GM10266 (cell line): ENCODE measurements at regions not wholly inside any gene's neighbourhood (a gene's known extent, or its start where the extent isn't known, plus 50 kb on each side); places are given as distances from the start of the nearest gene placed in this dataset.
"Not testable (repeated sequence)": the region's sequence is repeated elsewhere in the genome, so short reads cannot be mapped to it uniquely, and the experiment has no call there.

ENCODE experiments used
- DNase-seq: peaks from one replicate; pipeline ENCODE4 v3.0.0; 2012; ENCODE audit errors: extremely low spot score
- CTCF ChIP-seq: IDR thresholded peaks from 2 replicates; pipeline ENCODE4 v1.5.1; 2012; ENCODE audit warnings: mild to moderate bottlenecking, low read depth; ENCODE audit not compliant: control insufficient read depth, insufficient read depth; ENCODE audit errors: missing control alignments

- DNase-seq: not testable (repeated sequence)
Observed at GRCh38 chr1:812535-813127, 111.1 kb upstream of the SAMD11 start.

- not testable (repeated sequence) for DNase-seq
Observed at GRCh38 chr1:814543-814942, 109.2 kb upstream of the SAMD11 start.

- DNase-seq: not testable (repeated sequence)
Observed at GRCh38 chr1:815147-815922, 108.4 kb upstream of the SAMD11 start.

GRCh38 chr1:817071-817599, 106.6 kb upstream of the SAMD11 start:
- DNase-seq: not testable (repeated sequence)

GRCh38 chr1:817658-818617, 105.8 kb upstream of the SAMD11 start:
- DNase-seq: not testable (repeated sequence)

GRCh38 chr1:818618-819291, 105.0 kb upstream of the SAMD11 start:
- DNase-seq: no peak
- TF ChIP-seq CTCF: no peak

- no peak for DNase-seq
- TF ChIP-seq CTCF: no peak
Observed at GRCh38 chr1:820962-821361, 102.8 kb upstream of the SAMD11 start.

- not testable (repeated sequence) for DNase-seq
Observed at GRCh38 chr1:826808-827207, 96.9 kb upstream of the SAMD11 start.

GRCh38 chr1:827211-828063, 96.3 kb upstream of the SAMD11 start:
- peak; percentile 77 for DNase-seq

GRCh38 chr1:829324-829723, 94.4 kb upstream of the SAMD11 start:
- not testable (repeated sequence) for DNase-seq

- DNase-seq: not testable (repeated sequence)
Observed at GRCh38 chr1:829932-830331, 93.8 kb upstream of the SAMD11 start.

GRCh38 chr1:830750-831149, 93.0 kb upstream of the SAMD11 start:
- DNase-seq: not testable (repeated sequence)
